ENCODE measurements at regions not wholly inside any gene's neighbourhood (a gene's known extent, or its start where the extent isn't known, plus 50 kb on each side); places are given as distances from the start of the nearest gene placed in this dataset.

GRCh38 chr11:127618721-127619120, 618.2 kb upstream of the KIRREL3 start:
- H2AFZ ChIP-seq (ENCODE audit: low read depth, low read length), result no peak overlapping the region
- no peak overlapping the region for H3K4me3 ChIP-seq (ENCODE audit: low read length)
- H3K27me3 ChIP-seq (ENCODE audit: insufficient read depth, low read depth, low read length), result no peaks in the 10 kb centered on the region
- H3K27ac ChIP-seq (ENCODE audit: low read length), result no peak overlapping the region
- H3K9ac ChIP-seq (ENCODE audit: low read length), result no peak overlapping the region
- no peaks in the 10 kb centered on the region for H4K20me1 ChIP-seq (ENCODE audit: insufficient read depth)
- H3K4me2 ChIP-seq (ENCODE audit: low read length), result no peak overlapping the region
- no peaks in the 10 kb centered on the region for H3K9me3 ChIP-seq (ENCODE audit: low read length)
- no peaks in the 10 kb centered on the region for H3F3A ChIP-seq (ENCODE audit: insufficient read depth, low read length, poor library complexity, severe bottlenecking)
- H3K9me2 ChIP-seq (ENCODE audit: insufficient read depth, low read length), result no peaks in the 10 kb centered on the region
- H3K36me3 ChIP-seq (ENCODE audit: insufficient read depth, low read length), result no peaks in the 10 kb centered on the region
- TF ChIP-seq RAD21 (conservative IDR thresholded peaks at IDR 0.05) (no peak), REST (IDR thresholded peaks at IDR 0.05; ENCODE audit: borderline replicate concordance) (no peak), EZH2 (IDR thresholded peaks at IDR 0.05; ENCODE audit: borderline replicate concordance, insufficient read depth, low read length, poor library complexity, severe bottlenecking) (no peak), MXI1 (conservative IDR thresholded peaks at IDR 0.05; ENCODE audit: poor library complexity, severe bottlenecking) (no peak), EP300 (conservative IDR thresholded peaks at IDR 0.05; ENCODE audit: poor library complexity, severe bottlenecking) (no peak), SMC3 (conservative IDR thresholded peaks at IDR 0.05; ENCODE audit: poor library complexity) (no peak), TAF1 (IDR thresholded peaks at IDR 0.05; ENCODE audit: low read depth) (no peak), POLR2AphosphoS5 (IDR thresholded peaks at IDR 0.05) (no peak)
- TF ChIP-seq, protein P1, sequence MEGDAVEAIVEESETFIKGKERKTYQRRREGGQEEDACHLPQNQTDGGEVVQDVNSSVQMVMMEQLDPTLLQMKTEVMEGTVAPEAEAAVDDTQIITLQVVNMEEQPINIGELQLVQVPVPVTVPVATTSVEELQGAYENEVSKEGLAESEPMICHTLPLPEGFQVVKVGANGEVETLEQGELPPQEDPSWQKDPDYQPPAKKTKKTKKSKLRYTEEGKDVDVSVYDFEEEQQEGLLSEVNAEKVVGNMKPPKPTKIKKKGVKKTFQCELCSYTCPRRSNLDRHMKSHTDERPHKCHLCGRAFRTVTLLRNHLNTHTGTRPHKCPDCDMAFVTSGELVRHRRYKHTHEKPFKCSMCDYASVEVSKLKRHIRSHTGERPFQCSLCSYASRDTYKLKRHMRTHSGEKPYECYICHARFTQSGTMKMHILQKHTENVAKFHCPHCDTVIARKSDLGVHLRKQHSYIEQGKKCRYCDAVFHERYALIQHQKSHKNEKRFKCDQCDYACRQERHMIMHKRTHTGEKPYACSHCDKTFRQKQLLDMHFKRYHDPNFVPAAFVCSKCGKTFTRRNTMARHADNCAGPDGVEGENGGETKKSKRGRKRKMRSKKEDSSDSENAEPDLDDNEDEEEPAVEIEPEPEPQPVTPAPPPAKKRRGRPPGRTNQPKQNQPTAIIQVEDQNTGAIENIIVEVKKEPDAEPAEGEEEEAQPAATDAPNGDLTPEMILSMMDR (IDR thresholded peaks at IDR 0.05; ENCODE audit: poor library complexity, severe bottlenecking), result no peak
- H3K79me2 ChIP-seq (replicated peaks; ENCODE audit: insufficient read depth, low read length), result no peaks in the 10 kb centered on the region

- H3K79me2 ChIP-seq (replicated peaks; ENCODE audit: insufficient read depth, low read length), result no peaks in the 10 kb centered on the region
- TF ChIP-seq MXI1 (conservative IDR thresholded peaks at IDR 0.05; ENCODE audit: poor library complexity, severe bottlenecking), result no peak
- no peak for TF ChIP-seq SMC3 (conservative IDR thresholded peaks at IDR 0.05; ENCODE audit: poor library complexity)
- TF ChIP-seq REST (IDR thresholded peaks at IDR 0.05; ENCODE audit: borderline replicate concordance), result no peak
- TF ChIP-seq TAF1 (IDR thresholded peaks at IDR 0.05; ENCODE audit: low read depth), result no peak
- TF ChIP-seq POLR2AphosphoS5 (IDR thresholded peaks at IDR 0.05), result no peak
- no peak for TF ChIP-seq EZH2 (IDR thresholded peaks at IDR 0.05; ENCODE audit: borderline replicate concordance, insufficient read depth, low read length, poor library complexity, severe bottlenecking)
- no peak for TF ChIP-seq RAD21 (conservative IDR thresholded peaks at IDR 0.05)
- TF ChIP-seq, protein P1 (IDR thresholded peaks at IDR 0.05; ENCODE audit: poor library complexity, severe bottlenecking), result no peak
- no peak for TF ChIP-seq EP300 (conservative IDR thresholded peaks at IDR 0.05; ENCODE audit: poor library complexity, severe bottlenecking)
- H4K20me1 ChIP-seq (ENCODE audit: insufficient read depth), result no peaks in the 10 kb centered on the region
- H2AFZ ChIP-seq (ENCODE audit: low read depth, low read length), result no peak overlapping the region
- no peak overlapping the region for H3K27ac ChIP-seq (ENCODE audit: low read length)
- no peaks in the 10 kb centered on the region for H3K27me3 ChIP-seq (ENCODE audit: insufficient read depth, low read depth, low read length)
- no peak overlapping the region for H3K4me3 ChIP-seq (ENCODE audit: low read length)
- no peaks in the 10 kb centered on the region for H3K9me3 ChIP-seq (ENCODE audit: low read length)
- H3K36me3 ChIP-seq (ENCODE audit: insufficient read depth, low read length), result no peaks in the 10 kb centered on the region
- no peaks in the 10 kb centered on the region for H3K9me2 ChIP-seq (ENCODE audit: insufficient read depth, low read length)
- no peaks in the 10 kb centered on the region for H3F3A ChIP-seq (ENCODE audit: insufficient read depth, low read length, poor library complexity, severe bottlenecking)
- H3K9ac ChIP-seq (ENCODE audit: low read length), result no peak overlapping the region
- H3K4me2 ChIP-seq (ENCODE audit: low read length), result no peak overlapping the region
These were observed 615.6 kb upstream of the KIRREL3 start for GRCh38 chr11:127616158-127616557.
